ENCODE measurements at regions not wholly inside any gene's neighbourhood (a gene's known extent, or its start where the extent isn't known, plus 50 kb on each side); places are given as distances from the start of the nearest gene placed in this dataset.
A peak's percentile ranks its signal among the peaks of the same experiment; 100 is the strongest.

- ATAC-seq, result no peak
- DNase-seq, result no peak
- H3K4me3 Mint-ChIP-seq, result no peak overlapping the region
- H3K27me3 Mint-ChIP-seq, result no peaks in the 10 kb centered on the region
- peaks cover 10 to 27% of the 10 kb centered on the region in 2 donors for H3K9me3 Mint-ChIP-seq
- no peaks in the 10 kb centered on the region for H3K4me1 Mint-ChIP-seq
- H3K27ac Mint-ChIP-seq, result peak overlapping the region in 1 of 2 donors; percentile 48
Measured at GRCh38 chr2:240357641-240358012, 77.8 kb upstream of the GPC1 start.

- Mint-ChIP-seq H3K27ac (no peak overlapping the region), H3K4me1 (no peaks in the 10 kb centered on the region), H3K4me3 (no peak overlapping the region), H3K27me3 (no peaks in the 10 kb centered on the region), H3K9me3 (peaks cover 10 to 27% of the 10 kb centered on the region in 2 donors)
- ATAC-seq (no peak), DNase-seq (no peak)
Measured at GRCh38 chr2:240358080-240358479, 77.4 kb upstream of the GPC1 start.

- ATAC-seq (no peak), DNase-seq (no peak)
- Mint-ChIP-seq H3K27me3 (no peaks in the 10 kb centered on the region), H3K9me3 (peaks cover 10 to 27% of the 10 kb centered on the region in 2 donors), H3K27ac (no peak overlapping the region), H3K4me3 (no peak overlapping the region), H3K4me1 (no peaks in the 10 kb centered on the region)
Measured at GRCh38 chr2:240358821-240359397, 76.6 kb upstream of the GPC1 start.

- no peak for DNase-seq
- Mint-ChIP-seq H3K9me3 (peaks cover 10 to 27% of the 10 kb centered on the region in 2 donors), H3K27me3 (no peaks in the 10 kb centered on the region), H3K27ac (no peak overlapping the region), H3K4me3 (no peak overlapping the region), H3K4me1 (no peaks in the 10 kb centered on the region)
- no peak for ATAC-seq
Measured at GRCh38 chr2:240359695-240360094, 75.8 kb upstream of the GPC1 start.

GRCh38 chr2:240360645-240361475 lies 74.6 kb upstream of the GPC1 start:
- H3K27ac Mint-ChIP-seq, result peak overlapping the region in 1 of 2 donors; percentile 15
- DNase-seq, result no peak

GRCh38 chr2:240362216-240362755 lies 73.2 kb upstream of the GPC1 start:
- no peak overlapping the region for H3K27ac Mint-ChIP-seq
- H3K9me3 Mint-ChIP-seq, result peaks cover 10 to 27% of the 10 kb centered on the region in 2 donors
- no peaks in the 10 kb centered on the region for H3K4me1 Mint-ChIP-seq
- no peak overlapping the region for H3K4me3 Mint-ChIP-seq
- ATAC-seq (no peak), DNase-seq (no peak)
- no peaks in the 10 kb centered on the region for H3K27me3 Mint-ChIP-seq

More at GRCh38 chr2:240360645-240361475, 74.6 kb upstream of the GPC1 start:
- no peak for ATAC-seq
- H3K27me3 Mint-ChIP-seq, result no peaks in the 10 kb centered on the region
- H3K4me3 Mint-ChIP-seq, result no peak overlapping the region
- peaks cover 10 to 27% of the 10 kb centered on the region in 2 donors for H3K9me3 Mint-ChIP-seq
- no peaks in the 10 kb centered on the region for H3K4me1 Mint-ChIP-seq

- no peak for DNase-seq
- Mint-ChIP-seq H3K27me3 (no peaks in the 10 kb centered on the region), H3K4me1 (no peaks in the 10 kb centered on the region), H3K9me3 (peaks cover 10 to 27% of the 10 kb centered on the region in 2 donors), H3K27ac (no peak overlapping the region), H3K4me3 (no peak overlapping the region)
- no peak for ATAC-seq
Measured at GRCh38 chr2:240362826-240363745, 72.4 kb upstream of the GPC1 start.

- H3K27me3 Mint-ChIP-seq, result no peaks in the 10 kb centered on the region
- H3K4me3 Mint-ChIP-seq, result no peak overlapping the region
- H3K9me3 Mint-ChIP-seq, result peaks cover 10 to 27% of the 10 kb centered on the region in 2 donors
- no peaks in the 10 kb centered on the region for H3K4me1 Mint-ChIP-seq
- H3K27ac Mint-ChIP-seq, result no peak overlapping the region
- no peak for ATAC-seq
- no peak for DNase-seq
Measured at GRCh38 chr2:240363746-240364581, 71.5 kb upstream of the GPC1 start.

GRCh38 chr2:240364582-240364960 lies 70.9 kb upstream of the GPC1 start:
- Mint-ChIP-seq H3K9me3 (peaks cover 10 to 27% of the 10 kb centered on the region in 2 donors), H3K27ac (no peak overlapping the region), H3K4me1 (no peaks in the 10 kb centered on the region), H3K27me3 (no peaks in the 10 kb centered on the region), H3K4me3 (no peak overlapping the region)
- DNase-seq (no peak), ATAC-seq (no peak)

GRCh38 chr2:240364961-240365775 lies 70.3 kb upstream of the GPC1 start:
- Mint-ChIP-seq H3K27ac (no peak overlapping the region), H3K4me3 (no peak overlapping the region), H3K9me3 (peaks cover 10 to 21% of the 10 kb centered on the region in 2 donors), H3K27me3 (no peaks in the 10 kb centered on the region), H3K4me1 (no peaks in the 10 kb centered on the region)
- ATAC-seq (no peak), DNase-seq (no peak)

- H3K27me3 Mint-ChIP-seq, result no peaks in the 10 kb centered on the region
- H3K4me1 Mint-ChIP-seq, result no peaks in the 10 kb centered on the region
- no peak overlapping the region for H3K27ac Mint-ChIP-seq
- ATAC-seq, result no peak
- peaks cover 4 to 12% of the 10 kb centered on the region in 2 donors for H3K9me3 Mint-ChIP-seq
- H3K4me3 Mint-ChIP-seq, result no peak overlapping the region
- DNase-seq, result no peak
Measured at GRCh38 chr2:240365971-240366471, 69.4 kb upstream of the GPC1 start.

- Mint-ChIP-seq H3K27me3 (no peaks in the 10 kb centered on the region), H3K27ac (no peak overlapping the region), H3K4me3 (no peak overlapping the region), H3K4me1 (no peaks in the 10 kb centered on the region), H3K9me3 (peaks cover 0 to 3% of the 10 kb centered on the region in 2 donors)
- DNase-seq (no peak), ATAC-seq (no peak)
Measured at GRCh38 chr2:240366901-240367300, 68.6 kb upstream of the GPC1 start.

- Mint-ChIP-seq H3K4me1 (no peaks in the 10 kb centered on the region), H3K27me3 (no peaks in the 10 kb centered on the region), H3K4me3 (no peak overlapping the region), H3K9me3 (no peaks in the 10 kb centered on the region), H3K27ac (no peak overlapping the region)
- DNase-seq, result no peak
- ATAC-seq, result no peak
Measured at GRCh38 chr2:240367721-240368120, 67.7 kb upstream of the GPC1 start.

GRCh38 chr2:240368781-240369331 lies 66.6 kb upstream of the GPC1 start:
- Mint-ChIP-seq H3K4me1 (no peaks in the 10 kb centered on the region), H3K27me3 (no peaks in the 10 kb centered on the region), H3K27ac (no peak overlapping the region), H3K9me3 (no peaks in the 10 kb centered on the region), H3K4me3 (no peak overlapping the region)
- DNase-seq (no peak), ATAC-seq (no peak)
